HL-60 (cell line): ENCODE measurements at regions not wholly inside any gene's neighbourhood (a gene's known extent, or its start where the extent isn't known, plus 50 kb on each side); places are given as distances from the start of the nearest gene placed in this dataset.

Source experiments
- CTCF ChIP-seq: IDR thresholded peaks from one replicate; pipeline ENCODE4 v1.5.1; 2011; ENCODE audit warnings: low read length, control low read depth, inconsistent platforms; ENCODE audit not compliant: insufficient read depth
- GABPA ChIP-seq: IDR thresholded peaks from 2 replicates; pipeline ENCODE4 v1.6.1; 2012; ENCODE audit warnings: low read depth
- POLR2AphosphoS5 ChIP-seq: IDR thresholded peaks from 2 replicates; pipeline ENCODE4 v1.6.1; 2012; ENCODE audit warnings: low read depth
- REST ChIP-seq: IDR thresholded peaks from 2 replicates; pipeline ENCODE4 v1.6.1; 2012; ENCODE audit warnings: low read depth; ENCODE audit not compliant: insufficient replicate concordance
- SPI1 ChIP-seq: IDR thresholded peaks from 2 replicates; pipeline ENCODE4 v1.6.1; 2012; ENCODE audit warnings: low read depth, mild to moderate bottlenecking, borderline replicate concordance

GRCh38 chr5:44613936-44614335, 194.8 kb upstream of the MRPS30 start:
- TF ChIP-seq CTCF (no peak), REST (no peak), SPI1 (no peak), POLR2AphosphoS5 (no peak), GABPA (no peak)
